Skin epidermis (tissue), 12 donors: ENCODE measurements at regions not wholly inside any gene's neighbourhood (a gene's known extent, or its start where the extent isn't known, plus 50 kb on each side); places are given as distances from the start of the nearest gene placed in this dataset.
"Not testable (repeated sequence)": the region's sequence is repeated elsewhere in the genome, so short reads cannot be mapped to it uniquely, and the experiment has no call there.

ENCODE experiments used
- H3K27ac ChIP-seq, 21 experiments: fragments of 200-600 bp; sonication (generic) in 11 of 21; one replicate each; pipeline ENCODE4 v1.5.0; 2020; ENCODE audit warnings: mild to moderate bottlenecking in 3 of 21, inconsistent platforms in 2 of 21, moderate library complexity in 2 of 21
- H3K4me3 ChIP-seq, 7 experiments: fragments of 200-600 bp; sonication (generic) in 2 of 7; one replicate each; pipeline ENCODE4 v1.5.0; 2020; ENCODE audit warnings: inconsistent platforms in 2 of 7, mild to moderate bottlenecking in 2 of 7, moderate library complexity in 1 of 7

GRCh38 chr1:203401199-203401877 lies 50.4 kb upstream of the FMOD start:
- peak overlapping the region in 16 of 21 experiments; percentile 8 to 83 (median 48) for H3K27ac ChIP-seq
- H3K4me3 ChIP-seq = no peak overlapping the region

- Histone ChIP-seq H3K27ac (peak overlapping the region in 16 of 21 experiments; percentile 8 to 83 (median 48)), H3K4me3 (no peak overlapping the region)
Observed at GRCh38 chr1:203402152-203402551, 51.2 kb upstream of the FMOD start.

GRCh38 chr1:203402629-203403337 lies 51.9 kb upstream of the FMOD start:
- peak overlapping the region in 18 of 21 experiments; percentile 11 to 85 (median 50) for H3K27ac ChIP-seq
- H3K4me3 ChIP-seq = no peak overlapping the region

- H3K4me3 ChIP-seq = no peak overlapping the region
- H3K27ac ChIP-seq = peak overlapping the region in 17 of 21 experiments; percentile 11 to 85 (median 48)
Observed at GRCh38 chr1:203403586-203403985, 52.7 kb upstream of the FMOD start.

- Histone ChIP-seq H3K27ac (peak overlapping the region in 3 of 21 experiments; percentile 10 to 81 (median 43)), H3K4me3 (no peak overlapping the region)
Observed at GRCh38 chr1:203404546-203404945, 53.6 kb upstream of the FMOD start.

GRCh38 chr1:203405703-203406438 lies 54.9 kb upstream of the FMOD start:
- Histone ChIP-seq H3K27ac (peak overlapping the region in 13 of 21 experiments; percentile 0 to 80 (median 58)), H3K4me3 (no peak overlapping the region)

GRCh38 chr1:203406446-203407045 lies 55.6 kb upstream of the FMOD start:
- peak overlapping the region in 16 of 21 experiments; percentile 7 to 80 (median 58) for H3K27ac ChIP-seq
- no peak overlapping the region for H3K4me3 ChIP-seq

- Histone ChIP-seq H3K27ac (peak overlapping the region in 14 of 21 experiments; percentile 7 to 80 (median 60)), H3K4me3 (no peak overlapping the region)
Observed at GRCh38 chr1:203407296-203407695, 56.4 kb upstream of the FMOD start.

- Histone ChIP-seq H3K4me3 (no peak overlapping the region), H3K27ac (peak overlapping the region in 18 of 21 experiments; percentile 27 to 80 (median 60))
Observed at GRCh38 chr1:203408486-203409481, 57.9 kb upstream of the FMOD start.

GRCh38 chr1:203410182-203410900 lies 59.4 kb upstream of the FMOD start:
- H3K4me3 ChIP-seq = no peak overlapping the region
- H3K27ac ChIP-seq = peak overlapping the region in 4 of 21 experiments; percentile 21 to 80 (median 73)

GRCh38 chr1:203411431-203411830 lies 60.5 kb upstream of the FMOD start:
- not testable (repeated sequence) for H3K27ac ChIP-seq, H3K4me3 ChIP-seq

GRCh38 chr1:203419558-203419957 lies 56.0 kb upstream of the PRELP start:
- H3K4me3 ChIP-seq = no peak overlapping the region
- no peak overlapping the region for H3K27ac ChIP-seq

- Histone ChIP-seq H3K4me3 (no peak overlapping the region), H3K27ac (no peak overlapping the region)
Observed at GRCh38 chr1:203420263-203420662, 55.3 kb upstream of the PRELP start.

- H3K27ac ChIP-seq = no peak overlapping the region
- H3K4me3 ChIP-seq = no peak overlapping the region
Observed at GRCh38 chr1:203421246-203421645, 54.4 kb upstream of the PRELP start.

- Histone ChIP-seq H3K27ac (no peak overlapping the region), H3K4me3 (no peak overlapping the region)
Observed at GRCh38 chr1:203422116-203422515, 53.5 kb upstream of the PRELP start.

- H3K4me3 ChIP-seq = no peak overlapping the region
- H3K27ac ChIP-seq = no peak overlapping the region
Observed at GRCh38 chr1:203422656-203423055, 53.0 kb upstream of the PRELP start.

GRCh38 chr1:203424285-203424684 lies 51.3 kb upstream of the PRELP start:
- no peak overlapping the region for H3K4me3 ChIP-seq
- H3K27ac ChIP-seq = no peak overlapping the region
